Stimulated activated CD8-positive, alpha-beta memory T cell treated with anti-CD3 and anti-CD28 coated beads, Interleukin-12 subunit alpha, Interleukin-12 subunit beta, amount 100 ng/mL, for 1 hour (primary cell): ENCODE measurements at regions not wholly inside any gene's neighbourhood (a gene's known extent, or its start where the extent isn't known, plus 50 kb on each side); places are given as distances from the start of the nearest gene placed in this dataset.

ENCODE experiments used
- DNase-seq: peaks from one replicate; pipeline ENCODE4 v3.0.0-alpha.2; 2020; ENCODE audit warnings: low read depth

- DNase-seq = no peak
Observed at GRCh38 chr2:37866171-37866934, 58.7 kb upstream of the RMDN2 start.

DNA sequence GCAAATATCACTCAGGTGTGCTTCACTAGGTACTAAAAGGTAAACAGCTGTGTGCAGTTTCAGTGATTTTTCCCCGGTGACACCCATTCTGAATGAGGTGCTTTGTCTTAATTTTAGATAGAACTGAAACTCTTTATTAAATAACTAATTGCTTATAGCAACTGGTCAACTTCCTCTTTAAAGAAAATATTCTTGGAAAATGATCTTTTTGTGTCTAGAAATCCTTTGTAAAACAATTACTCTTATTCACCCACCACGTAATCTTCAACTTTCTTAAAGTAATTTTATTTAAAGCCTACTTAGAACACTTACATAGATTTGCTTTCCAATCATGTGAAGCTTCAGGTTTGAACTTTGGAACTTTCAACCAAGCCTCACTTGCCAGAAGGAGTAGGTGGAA is 57.9 kb upstream of the RMDN2 start:
- DNase-seq = no peak

DNA sequence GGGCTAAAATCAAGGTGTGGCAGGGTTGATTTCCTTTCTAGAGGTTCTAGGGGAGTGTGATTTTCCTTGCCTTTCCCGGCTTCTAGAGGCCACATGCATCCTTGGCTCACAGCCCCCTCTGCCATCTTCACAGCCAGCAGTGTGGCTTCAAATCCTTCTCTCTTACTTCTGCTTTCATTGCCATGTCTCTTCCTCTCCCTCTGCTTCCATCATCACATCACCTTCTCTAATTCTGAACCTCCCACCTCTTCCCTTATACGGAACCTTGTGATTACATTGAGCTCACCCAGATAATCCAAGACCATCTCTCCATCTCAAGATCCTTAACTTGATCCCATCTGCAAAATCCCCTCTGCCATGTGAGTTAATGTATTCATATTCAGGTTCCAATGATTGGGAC is 56.2 kb upstream of the RMDN2 start:
- no peak for DNase-seq

DNA sequence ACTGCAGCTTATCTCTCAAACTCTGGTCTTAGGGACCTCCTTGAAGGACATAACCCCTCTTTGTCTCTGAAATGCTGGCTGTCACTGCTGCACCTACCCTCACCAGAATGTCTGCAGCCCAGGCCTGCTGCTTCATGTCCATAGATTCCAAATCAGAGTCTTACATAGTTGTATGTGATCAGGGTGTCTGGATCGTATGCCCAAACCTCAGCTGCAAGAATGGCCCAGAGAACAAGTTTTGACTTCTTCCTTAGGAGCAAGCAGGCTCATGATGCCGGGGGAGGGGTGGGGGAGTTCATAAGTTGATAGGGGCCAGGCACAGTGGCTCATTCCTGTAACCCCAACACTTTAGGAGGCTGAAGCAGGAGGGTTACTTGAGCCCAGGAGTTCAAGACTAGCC is 55.8 kb upstream of the RMDN2 start:
- no peak for DNase-seq

DNA sequence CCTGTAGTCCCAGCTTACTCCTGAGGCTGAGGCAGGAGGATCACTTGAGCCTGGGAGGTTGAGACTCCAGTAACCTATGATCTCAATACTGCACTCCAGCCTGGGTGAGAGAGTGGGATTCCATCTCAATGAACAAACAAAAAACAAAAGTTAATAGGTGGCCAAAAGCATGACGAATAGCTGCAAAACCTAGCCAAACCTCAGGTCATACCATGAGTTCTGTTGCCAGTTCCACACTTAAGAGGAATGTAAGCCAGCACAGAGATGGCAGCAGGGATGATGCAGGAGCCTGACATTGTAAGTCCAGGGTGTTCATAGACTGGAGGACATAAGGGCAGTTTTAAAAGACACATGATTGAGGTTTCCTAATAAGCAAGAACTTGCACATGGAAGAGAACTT is 55.3 kb upstream of the RMDN2 start:
- DNase-seq = no peak

GRCh38 chr2:37870829-37871228 is 54.3 kb upstream of the RMDN2 start:
- DNase-seq = no peak

DNA sequence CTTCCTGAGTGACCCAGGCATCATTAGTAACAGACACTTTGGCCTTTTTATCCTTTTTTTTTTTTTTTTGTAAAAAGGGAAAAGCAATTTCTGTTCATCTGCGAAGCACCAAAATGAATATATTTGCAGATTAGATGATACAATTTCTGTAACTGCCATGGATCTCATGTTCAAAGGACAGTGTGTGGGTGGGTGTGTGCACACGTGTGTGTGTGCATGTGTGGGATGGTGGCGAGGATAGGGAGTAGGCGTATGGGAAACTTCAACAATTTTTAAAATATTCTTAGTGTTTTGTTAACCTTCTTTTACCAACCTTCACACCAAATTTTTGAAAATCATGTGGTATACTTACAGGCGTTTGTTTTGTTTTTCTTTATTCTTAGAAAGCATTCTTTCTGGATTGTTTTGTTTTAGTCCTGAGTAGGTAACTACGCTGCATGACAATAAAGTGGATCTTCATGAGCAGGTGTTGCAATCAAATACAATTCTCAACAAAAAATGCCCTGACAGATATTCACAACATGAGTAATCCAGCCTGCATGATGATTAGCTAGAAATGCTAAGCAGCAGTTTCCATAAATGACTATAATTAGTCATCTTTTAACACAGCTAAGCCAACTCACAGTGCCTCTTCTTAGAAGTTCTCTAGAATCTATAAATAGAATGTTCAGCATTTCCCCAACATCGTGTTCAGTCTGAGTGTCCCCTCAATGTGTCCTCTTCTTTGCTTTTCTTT is 53.5 kb upstream of the RMDN2 start:
- DNase-seq = no peak

DNA sequence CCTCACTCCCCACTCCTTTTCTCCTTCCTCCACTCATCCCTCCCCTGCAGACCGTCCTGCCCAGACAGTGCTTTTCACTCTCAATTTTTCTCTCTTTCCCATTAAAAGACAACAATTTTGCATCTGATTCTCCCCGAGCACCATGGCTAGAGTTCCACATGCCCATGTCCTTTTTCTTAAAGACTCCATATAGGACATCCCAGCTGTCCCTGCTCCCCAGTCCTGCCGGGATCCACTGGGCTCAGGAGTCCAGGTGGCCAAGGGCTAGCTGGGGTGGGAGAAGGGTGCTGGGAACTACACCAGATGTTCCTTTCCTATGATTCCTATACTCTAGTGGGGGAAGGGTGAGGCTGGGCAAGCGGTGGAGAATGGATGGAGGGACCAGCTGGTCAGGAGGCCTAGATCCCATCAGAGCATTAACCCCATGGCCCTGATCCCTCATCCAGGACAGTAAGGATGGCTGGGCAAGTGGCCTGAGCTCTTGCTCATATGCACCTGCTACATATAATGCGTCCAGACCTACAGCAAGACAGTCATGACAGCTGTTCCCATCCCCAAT is 52.8 kb upstream of the RMDN2 start:
- no peak for DNase-seq

GRCh38 chr2:37873229-37873628 is 51.9 kb upstream of the RMDN2 start:
- DNase-seq = no peak

- no peak for DNase-seq
Observed at GRCh38 chr2:37873749-37874330, 51.2 kb upstream of the RMDN2 start.

- no peak for DNase-seq
Observed at GRCh38 chr2:37874470-37874869, 50.6 kb upstream of the RMDN2 start.
